ENCODE measurements at regions not wholly inside any gene's neighbourhood (a gene's known extent, or its start where the extent isn't known, plus 50 kb on each side); places are given as distances from the start of the nearest gene placed in this dataset.

- Histone ChIP-seq H3K4me3 (ENCODE audit: insufficient read depth in 1 of 2, low read depth in 1 of 2, low read length in 2 of 2) (no peak overlapping the region), H3K4me1 (ENCODE audit: control insufficient read depth, insufficient read depth, low read depth, low read length) (no peaks in the 10 kb centered on the region), H3K27ac (ENCODE audit: low read length, poor library complexity, severe bottlenecking) (no peak overlapping the region), H3K27me3 (ENCODE audit: control insufficient read depth in 1 of 2, insufficient read depth in 1 of 2, low read length in 2 of 2) (peaks cover 0 to 52% of the 10 kb centered on the region in 2 experiments), H3K36me3 (ENCODE audit: control insufficient read depth in 1 of 2, insufficient read depth in 2 of 2, low read depth in 1 of 2, low read length in 2 of 2) (no peaks in the 10 kb centered on the region), H2BK12ac (ENCODE audit: low read length in 2 of 2) (no peak overlapping the region), H2BK5ac (ENCODE audit: low read depth, low read length, poor library complexity, severe bottlenecking) (no peak overlapping the region), H2BK15ac (ENCODE audit: low read depth, poor library complexity, severe bottlenecking) (no peak overlapping the region), H2AK5ac (ENCODE audit: low read length, severe bottlenecking) (no peak overlapping the region), H4K91ac (ENCODE audit: low read length) (no peak overlapping the region), H2AFZ (ENCODE audit: low read depth, low read length) (no peak overlapping the region), H2BK120ac (ENCODE audit: low read depth, low read length) (no peak overlapping the region), H3K14ac (ENCODE audit: low read length in 2 of 2) (no peak overlapping the region), H3K79me1 (replicated peaks; ENCODE audit: low read length, poor library complexity, severe bottlenecking) (no peaks in the 10 kb centered on the region), H3K9ac (ENCODE audit: low read length) (no peak overlapping the region), H3K23ac (ENCODE audit: low read length in 2 of 2) (no peak overlapping the region), H3K4me2 (ENCODE audit: low read length, poor library complexity, severe bottlenecking) (no peak overlapping the region), H4K8ac (ENCODE audit: low read length) (no peak overlapping the region), H3K18ac (ENCODE audit: low read depth in 1 of 2, low read length in 2 of 2) (no peak overlapping the region), H3K4ac (ENCODE audit: low read depth in 1 of 2, low read length in 2 of 2) (no peak overlapping the region), H3K9me3 (ENCODE audit: control insufficient read depth, low read length) (peaks cover 18% of the 10 kb centered on the region)
- no peak for DNase-seq
- WGBS = no CpG with 5 or more reads among the region's 4 CpGs
Measured at GRCh38 chrX:39289827-39290226, 488.6 kb downstream of the MID1IP1 start.

DNA sequence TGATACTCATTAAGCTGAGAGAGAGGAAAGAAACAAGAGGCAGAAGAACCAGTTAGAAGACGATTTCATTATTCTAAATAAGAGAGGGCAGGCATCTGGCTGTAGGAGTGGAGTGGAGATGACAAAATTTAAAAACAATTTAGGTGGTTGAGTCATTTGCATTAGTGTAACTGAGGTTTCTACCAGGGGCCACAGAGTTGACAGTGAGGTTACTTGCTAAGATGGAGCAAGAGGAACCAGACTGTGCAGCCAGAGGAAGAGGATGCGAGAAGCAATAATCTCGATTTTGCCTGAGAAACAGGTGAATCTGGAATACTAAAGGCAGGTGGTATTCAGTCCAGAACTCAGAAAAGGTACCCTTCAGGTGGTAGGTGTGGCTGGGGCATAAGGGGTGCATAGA is 491.9 kb downstream of the MID1IP1 start:
- WGBS = 78% methylated on average over 3 of the region's 3 CpGs
- Histone ChIP-seq H2BK15ac (ENCODE audit: low read depth, poor library complexity, severe bottlenecking) (no peak overlapping the region), H3K79me1 (replicated peaks; ENCODE audit: low read length, poor library complexity, severe bottlenecking) (no peaks in the 10 kb centered on the region), H3K27ac (ENCODE audit: low read length, poor library complexity, severe bottlenecking) (no peak overlapping the region), H2BK12ac (ENCODE audit: low read length in 2 of 2) (no peak overlapping the region), H3K23ac (ENCODE audit: low read length in 2 of 2) (no peak overlapping the region), H3K4me1 (ENCODE audit: control insufficient read depth, insufficient read depth, low read depth, low read length) (no peaks in the 10 kb centered on the region), H2AFZ (ENCODE audit: low read depth, low read length) (no peak overlapping the region), H2BK5ac (ENCODE audit: low read depth, low read length, poor library complexity, severe bottlenecking) (no peak overlapping the region), H3K9ac (ENCODE audit: low read length) (no peak overlapping the region), H3K4me2 (ENCODE audit: low read length, poor library complexity, severe bottlenecking) (no peak overlapping the region), H3K18ac (ENCODE audit: low read depth in 1 of 2, low read length in 2 of 2) (no peak overlapping the region), H3K4ac (ENCODE audit: low read depth in 1 of 2, low read length in 2 of 2) (no peak overlapping the region), H3K36me3 (ENCODE audit: control insufficient read depth in 1 of 2, insufficient read depth in 2 of 2, low read depth in 1 of 2, low read length in 2 of 2) (no peaks in the 10 kb centered on the region), H4K8ac (ENCODE audit: low read length) (no peak overlapping the region), H2BK120ac (ENCODE audit: low read depth, low read length) (no peak overlapping the region), H4K91ac (ENCODE audit: low read length) (no peak overlapping the region), H2AK5ac (ENCODE audit: low read length, severe bottlenecking) (no peak overlapping the region), H3K4me3 (ENCODE audit: insufficient read depth in 1 of 2, low read depth in 1 of 2, low read length in 2 of 2) (no peak overlapping the region), H3K27me3 (ENCODE audit: control insufficient read depth in 1 of 2, insufficient read depth in 1 of 2, low read length in 2 of 2) (peaks cover 0 to 63% of the 10 kb centered on the region in 2 experiments), H3K14ac (ENCODE audit: low read length in 2 of 2) (no peak overlapping the region), H3K9me3 (ENCODE audit: control insufficient read depth, low read length) (peaks cover 15% of the 10 kb centered on the region)
- no peak for DNase-seq

- no peak for DNase-seq
- no peak overlapping the region for H3K27ac ChIP-seq (ENCODE audit: low read length, poor library complexity, severe bottlenecking)
- no peak overlapping the region for H4K91ac ChIP-seq (ENCODE audit: low read length)
- no peaks in the 10 kb centered on the region for H3K79me1 ChIP-seq (replicated peaks; ENCODE audit: low read length, poor library complexity, severe bottlenecking)
- no peak overlapping the region for H2BK12ac ChIP-seq (ENCODE audit: low read length in 2 of 2)
- no peak overlapping the region for H2BK15ac ChIP-seq (ENCODE audit: low read depth, poor library complexity, severe bottlenecking)
- H2AK5ac ChIP-seq (ENCODE audit: low read length, severe bottlenecking) = no peak overlapping the region
- peaks cover 27% of the 10 kb centered on the region for H3K9me3 ChIP-seq (ENCODE audit: control insufficient read depth, low read length)
- no peak overlapping the region for H3K4me2 ChIP-seq (ENCODE audit: low read length, poor library complexity, severe bottlenecking)
- H2BK120ac ChIP-seq (ENCODE audit: low read depth, low read length) = no peak overlapping the region
- no peak overlapping the region for H3K4ac ChIP-seq (ENCODE audit: low read depth in 1 of 2, low read length in 2 of 2)
- no peak overlapping the region for H2BK5ac ChIP-seq (ENCODE audit: low read depth, low read length, poor library complexity, severe bottlenecking)
- H3K27me3 ChIP-seq (ENCODE audit: control insufficient read depth in 1 of 2, insufficient read depth in 1 of 2, low read length in 2 of 2) = peaks cover 0 to 68% of the 10 kb centered on the region in 2 experiments
- H3K9ac ChIP-seq (ENCODE audit: low read length) = no peak overlapping the region
- no peak overlapping the region for H3K18ac ChIP-seq (ENCODE audit: low read depth in 1 of 2, low read length in 2 of 2)
- H3K4me1 ChIP-seq (ENCODE audit: control insufficient read depth, insufficient read depth, low read depth, low read length) = no peaks in the 10 kb centered on the region
- no peak overlapping the region for H4K8ac ChIP-seq (ENCODE audit: low read length)
- no peak overlapping the region for H3K23ac ChIP-seq (ENCODE audit: low read length in 2 of 2)
- H3K36me3 ChIP-seq (ENCODE audit: control insufficient read depth in 1 of 2, insufficient read depth in 2 of 2, low read depth in 1 of 2, low read length in 2 of 2) = no peaks in the 10 kb centered on the region
- no peak overlapping the region for H3K4me3 ChIP-seq (ENCODE audit: insufficient read depth in 1 of 2, low read depth in 1 of 2, low read length in 2 of 2)
- no peak overlapping the region for H3K14ac ChIP-seq (ENCODE audit: low read length in 2 of 2)
- no peak overlapping the region for H2AFZ ChIP-seq (ENCODE audit: low read depth, low read length)
- WGBS = 87% methylated on average over 2 of the region's 5 CpGs
Measured at GRCh38 chrX:39296472-39296871, 495.2 kb downstream of the MID1IP1 start.

DNA sequence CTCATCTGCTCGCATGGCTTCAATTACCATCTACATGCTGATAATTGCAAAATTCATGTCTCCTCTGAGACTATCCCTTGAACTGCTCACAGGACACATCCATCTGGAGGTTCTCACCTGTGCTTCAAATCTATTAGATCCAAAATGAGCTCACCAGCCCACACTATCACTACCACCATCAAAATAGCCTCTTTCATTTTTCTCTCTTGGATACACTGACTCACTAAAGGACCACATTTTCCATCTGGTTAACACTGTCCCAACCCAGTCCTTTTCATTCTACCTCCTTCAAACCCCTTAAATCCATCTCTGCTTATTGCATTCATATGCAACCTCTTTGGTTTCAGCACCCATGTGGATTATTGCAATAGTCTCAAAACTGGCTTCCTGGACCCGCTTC is 497.6 kb downstream of the MID1IP1 start:
- Histone ChIP-seq H2AFZ (ENCODE audit: low read depth, low read length) (no peak overlapping the region), H3K4me2 (ENCODE audit: low read length, poor library complexity, severe bottlenecking) (no peak overlapping the region), H3K27me3 (ENCODE audit: control insufficient read depth in 1 of 2, insufficient read depth in 1 of 2, low read length in 2 of 2) (peaks cover 0 to 70% of the 10 kb centered on the region in 2 experiments), H3K18ac (ENCODE audit: low read depth in 1 of 2, low read length in 2 of 2) (no peak overlapping the region), H4K91ac (ENCODE audit: low read length) (no peak overlapping the region), H3K9me3 (ENCODE audit: control insufficient read depth, low read length) (peaks cover 44% of the 10 kb centered on the region), H3K14ac (ENCODE audit: low read length in 2 of 2) (no peak overlapping the region), H3K4me1 (ENCODE audit: control insufficient read depth, insufficient read depth, low read depth, low read length) (no peaks in the 10 kb centered on the region), H3K79me1 (replicated peaks; ENCODE audit: low read length, poor library complexity, severe bottlenecking) (no peaks in the 10 kb centered on the region), H2AK5ac (ENCODE audit: low read length, severe bottlenecking) (no peak overlapping the region), H3K9ac (ENCODE audit: low read length) (no peak overlapping the region), H3K36me3 (ENCODE audit: control insufficient read depth in 1 of 2, insufficient read depth in 2 of 2, low read depth in 1 of 2, low read length in 2 of 2) (no peaks in the 10 kb centered on the region), H4K8ac (ENCODE audit: low read length) (no peak overlapping the region), H2BK120ac (ENCODE audit: low read depth, low read length) (no peak overlapping the region), H2BK5ac (ENCODE audit: low read depth, low read length, poor library complexity, severe bottlenecking) (no peak overlapping the region), H3K27ac (ENCODE audit: low read length, poor library complexity, severe bottlenecking) (no peak overlapping the region), H3K4ac (ENCODE audit: low read depth in 1 of 2, low read length in 2 of 2) (no peak overlapping the region), H2BK15ac (ENCODE audit: low read depth, poor library complexity, severe bottlenecking) (no peak overlapping the region), H3K23ac (ENCODE audit: low read length in 2 of 2) (no peak overlapping the region), H2BK12ac (ENCODE audit: low read length in 2 of 2) (no peak overlapping the region), H3K4me3 (ENCODE audit: insufficient read depth in 1 of 2, low read depth in 1 of 2, low read length in 2 of 2) (no peak overlapping the region)
- DNase-seq = no peak
- WGBS = 93% methylated on average over 2 of the region's 2 CpGs
